Upper lobe of left lung (tissue), 6 donors: ENCODE measurements at regions not wholly inside any gene's neighbourhood (a gene's known extent, or its start where the extent isn't known, plus 50 kb on each side); places are given as distances from the start of the nearest gene placed in this dataset.

ENCODE experiments used
- ATAC-seq, 2 donors: fragments of 200-7000 bp; cut with Tn5 transposase; one replicate each; pipeline ENCODE4 v1.9.1; 2022; ENCODE audit warnings: mild to moderate bottlenecking in 2 of 2, moderate library complexity in 2 of 2; ENCODE audit not compliant: low FRiP score in 2 of 2
- DNase-seq, 2 donors: peaks; one replicate each; pipeline ENCODE4 v3.0.0-alpha.2; 2019 to 2020
- H3K27ac ChIP-seq, 4 donors: fragments of 200-600 bp; sonication (generic); one replicate each; pipeline ENCODE4 v1.5.1; 2016 to 2019
- H3K27me3 ChIP-seq, 4 donors: fragments of 200-600 bp; sonication (generic); one replicate each; pipeline ENCODE4 v1.5.1; 2017 to 2019
- H3K36me3 ChIP-seq, 4 donors: fragments of 200-600 bp; sonication (generic); one replicate each; pipeline ENCODE4 v1.5.1; 2016 to 2019
- H3K4me1 ChIP-seq, 4 donors: fragments of 200-600 bp; sonication (generic); one replicate each; pipeline ENCODE4 v1.5.1; 2018 to 2019
- H3K4me3 ChIP-seq, 4 donors: fragments of 200-600 bp; sonication (generic); one replicate each; pipeline ENCODE4 v1.5.1; 2017 to 2019; ENCODE audit warnings: mild to moderate bottlenecking in 2 of 4, moderate library complexity in 1 of 4
- H3K9me3 ChIP-seq, 4 donors: fragments of 200-600 bp; sonication (generic); one replicate each; pipeline ENCODE4 v1.5.1; 2018 to 2019
- CTCF ChIP-seq, 6 experiments: fragments of 450-650 bp in 4 of 6; fragments of 200-600 bp in 2 of 6; sonication (generic) in 2 of 6; IDR thresholded peaks; one replicate each; pipeline ENCODE4 v1.5.1; 2016 to 2019; ENCODE audit warnings: antibody characterized with exemption in 6 of 6
- EP300 ChIP-seq, 4 donors: sonication (generic); formaldehyde crosslinking; IDR thresholded peaks; one replicate each; pipeline ENCODE4 v1.5.1; 2017; ENCODE audit warnings: antibody characterized with exemption in 4 of 4, control low read depth in 2 of 4
- POLR2A ChIP-seq, 4 donors: fragments of 450-650 bp; IDR thresholded peaks; one replicate each; pipeline ENCODE4 v1.5.1; 2016 to 2017; ENCODE audit warnings: antibody characterized with exemption in 4 of 4, mild to moderate bottlenecking in 2 of 4
- POLR2AphosphoS5 ChIP-seq, 2 donors: sonication (generic); formaldehyde crosslinking; IDR thresholded peaks; one replicate each; pipeline ENCODE4 v1.5.1; 2017; ENCODE audit warnings: antibody characterized with exemption in 2 of 2
- WGBS, 2 donors: methylation state at CpG; one replicate each; pipeline ENCODE4 v1.1.5; 2017 to 2018; 5-methylcytosine and 5-hydroxymethylcytosine counted together
- donor health status: DM: no; HTN: no; CAD: no; lungs with moderate emphysema.
- donor health status: DM: no; HTN: yes; CAD: no; lungs with severe emphysema.

GRCh38 chr2:49342156-49342555, 187.8 kb upstream of the FSHR start:
- ATAC-seq (no peak), DNase-seq (no peak)
- H3K9me3 ChIP-seq: no peaks in the 10 kb centered on the region
- no peaks in the 10 kb centered on the region for H3K27me3 ChIP-seq
- no peak overlapping the region for H3K4me3 ChIP-seq
- no peak overlapping the region for H3K27ac ChIP-seq
- H3K36me3 ChIP-seq: no peaks in the 10 kb centered on the region
- no peaks in the 10 kb centered on the region for H3K4me1 ChIP-seq
- TF ChIP-seq POLR2AphosphoS5 (IDR thresholded peaks at IDR 0.05) (no peak), POLR2A (IDR thresholded peaks at IDR 0.05) (no peak), CTCF (IDR thresholded peaks at IDR 0.05) (no peak), EP300 (IDR thresholded peaks at IDR 0.05) (no peak)
- 67 to 86% methylated on average over 1 of the region's 1 CpG for WGBS, 2 donors

- WGBS, 2 donors: 76 to 79% methylated on average over 5 of the region's 5 CpGs
- Histone ChIP-seq H3K36me3 (no peaks in the 10 kb centered on the region), H3K27ac (no peak overlapping the region), H3K4me3 (no peak overlapping the region), H3K27me3 (no peaks in the 10 kb centered on the region), H3K9me3 (no peaks in the 10 kb centered on the region), H3K4me1 (no peaks in the 10 kb centered on the region)
- ATAC-seq (no peak), DNase-seq (no peak)
- no peak for TF ChIP-seq POLR2A (IDR thresholded peaks at IDR 0.05)
- TF ChIP-seq EP300 (IDR thresholded peaks at IDR 0.05): no peak
- TF ChIP-seq CTCF (IDR thresholded peaks at IDR 0.05): no peak
- no peak for TF ChIP-seq POLR2AphosphoS5 (IDR thresholded peaks at IDR 0.05)
Observed at GRCh38 chr2:49335546-49335945, 181.2 kb upstream of the FSHR start.

GRCh38 chr2:49332415-49332814, 178.1 kb upstream of the FSHR start:
- Histone ChIP-seq H3K9me3 (no peaks in the 10 kb centered on the region), H3K4me3 (no peak overlapping the region), H3K36me3 (no peaks in the 10 kb centered on the region), H3K27ac (no peak overlapping the region), H3K27me3 (no peaks in the 10 kb centered on the region), H3K4me1 (no peaks in the 10 kb centered on the region)
- DNase-seq (no peak), ATAC-seq (no peak)
- 79 to 89% methylated on average over 1 of the region's 1 CpG for WGBS, 2 donors
- TF ChIP-seq POLR2A (IDR thresholded peaks at IDR 0.05) (no peak), CTCF (IDR thresholded peaks at IDR 0.05) (no peak), POLR2AphosphoS5 (IDR thresholded peaks at IDR 0.05) (no peak), EP300 (IDR thresholded peaks at IDR 0.05) (no peak)

GRCh38 chr2:49318531-49318930, 164.2 kb upstream of the FSHR start:
- Histone ChIP-seq H3K27me3 (no peaks in the 10 kb centered on the region), H3K27ac (no peak overlapping the region), H3K4me3 (no peak overlapping the region), H3K36me3 (no peaks in the 10 kb centered on the region), H3K4me1 (no peaks in the 10 kb centered on the region), H3K9me3 (peaks cover 0 to 9% (median 0%) of the 10 kb centered on the region in 4 donors)
- ATAC-seq (no peak), DNase-seq (no peak)
- TF ChIP-seq POLR2A (IDR thresholded peaks at IDR 0.05) (no peak), CTCF (IDR thresholded peaks at IDR 0.05) (no peak)
- 89 to 91% methylated on average over 1 of the region's 1 CpG for WGBS, 2 donors

- H3K4me1 ChIP-seq: no peaks in the 10 kb centered on the region
- no peak overlapping the region for H3K27ac ChIP-seq
- H3K4me3 ChIP-seq: no peak overlapping the region
- H3K27me3 ChIP-seq: no peaks in the 10 kb centered on the region
- H3K9me3 ChIP-seq: no peaks in the 10 kb centered on the region
- WGBS, 2 donors: 79 to 80% methylated on average over 3 of the region's 3 CpGs
- DNase-seq (no peak), ATAC-seq (no peak)
- no peak for TF ChIP-seq EP300 (IDR thresholded peaks at IDR 0.05)
- no peaks in the 10 kb centered on the region for H3K36me3 ChIP-seq
Observed at GRCh38 chr2:49309461-49309860, 155.1 kb upstream of the FSHR start.
